Psoas muscle (tissue), 7 donors: ENCODE measurements at regions not wholly inside any gene's neighbourhood (a gene's known extent, or its start where the extent isn't known, plus 50 kb on each side); places are given as distances from the start of the nearest gene placed in this dataset.

Experiments used
- ATAC-seq, 4 donors: fragments of 200-7000 bp; cut with Tn5 transposase; one replicate each; pipeline ENCODE4 v1.9.1; 2020; ENCODE audit warnings: moderate library complexity in 3 of 4, mild to moderate bottlenecking in 2 of 4
- DNase-seq, 2 donors: peaks; one replicate each; pipeline ENCODE4 v3.0.0-alpha.2; 2020
- H3K27ac ChIP-seq: fragments of 200-600 bp; one replicate; pipeline ENCODE4 v1.8.0; 2022
- H3K27me3 ChIP-seq, 3 donors: fragments of 200-600 bp in 1 of 3; one replicate each; pipeline versions ENCODE4 v1.6.1 to v1.8.0; 2013 to 2022; ENCODE audit warnings: low read length in 2 of 3, mild to moderate bottlenecking in 2 of 3, moderate library complexity in 1 of 3; ENCODE audit not compliant: insufficient read depth in 3 of 3
- H3K36me3 ChIP-seq, 2 donors: fragments of 200-600 bp in 1 of 2; one replicate each; pipeline versions ENCODE4 v1.6.1 to v1.8.0; 2013 to 2022; ENCODE audit warnings: low read depth in 1 of 2, mild to moderate bottlenecking in 1 of 2, moderate library complexity in 1 of 2; ENCODE audit not compliant: insufficient read depth in 1 of 2
- H3K4me1 ChIP-seq: fragments of 200-600 bp; one replicate; pipeline ENCODE4 v1.8.0; 2022
- H3K4me3 ChIP-seq: fragments of 200-600 bp; one replicate; pipeline ENCODE4 v1.8.0; 2022; ENCODE audit warnings: mild to moderate bottlenecking
- H3K9me3 ChIP-seq: fragments of 200-600 bp; one replicate; pipeline ENCODE4 v1.8.0; 2022
- WGBS, 3 donors: extraction: QIAGEN DNeasy Blood & Tissue Kit; methylation state at CpG; one replicate each; pipeline versions ENCODE4 v1.1.6 to v1.1.7; 2013; 5-methylcytosine and 5-hydroxymethylcytosine counted together
- intact Hi-C, 2 donors: fragments of 100-400 bp; cut with DNase I; formaldehyde crosslinking; loops; one replicate each; pipeline versions ENCODE4 v1.11.0 to v1.14.2; 2022
- TF ChIP-seq, protein P1 (sequence below): fragments of 200-600 bp; IDR thresholded peaks from one replicate; pipeline ENCODE4 v1.8.0; 2022; ENCODE audit warnings: antibody characterized with exemption
- donor health status: healthy with polysubstance abuse.
- donor health status: DM: no; HTN: no; CAD: no; lungs with moderate emphysema.
- donor health status: Bipolar disorder and iron deficiency.
- donor health status: healthy.
- donor health status: DM: yes; HTN: yes; CAD: no.
- donor health status: DM: no; HTN: no; CAD: no.
- donor health status: DM: yes; HTN: yes; CAD: no.

DNA sequence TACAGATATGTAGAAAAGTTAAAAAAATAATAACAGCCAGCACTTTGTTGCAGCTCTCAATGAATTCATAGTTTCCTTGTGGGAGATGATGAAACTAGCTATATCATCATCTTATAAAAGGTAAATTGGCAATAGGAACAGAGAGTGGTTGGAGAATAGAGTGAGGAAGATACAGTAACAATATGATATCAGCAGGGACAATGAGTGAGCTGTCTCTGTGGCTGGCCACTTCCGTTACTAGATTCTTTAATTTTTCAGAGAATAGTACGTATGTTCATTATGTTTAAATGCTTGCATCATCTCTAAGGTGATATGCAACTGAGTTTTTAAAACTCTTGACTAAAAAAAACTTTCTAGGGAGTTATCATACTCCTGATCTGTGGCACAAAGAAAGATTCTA, 1006.2 kb upstream of the FLRT2 start:
- no peaks in the 10 kb centered on the region for H3K9me3 ChIP-seq
- no peaks in the 10 kb centered on the region for H3K4me1 ChIP-seq
- 91 to 95% (median 92%) methylated on average over 2 of the region's 2 CpGs for WGBS, 3 donors
- H3K27me3 ChIP-seq = no peaks in the 10 kb centered on the region
- no peak overlapping the region for H3K27ac ChIP-seq
- DNase-seq = no peak
- ATAC-seq = no peak
- H3K36me3 ChIP-seq = no peaks in the 10 kb centered on the region
- no peak overlapping the region for H3K4me3 ChIP-seq
- intact Hi-C loops = no loop called here
- TF ChIP-seq, protein P1, sequence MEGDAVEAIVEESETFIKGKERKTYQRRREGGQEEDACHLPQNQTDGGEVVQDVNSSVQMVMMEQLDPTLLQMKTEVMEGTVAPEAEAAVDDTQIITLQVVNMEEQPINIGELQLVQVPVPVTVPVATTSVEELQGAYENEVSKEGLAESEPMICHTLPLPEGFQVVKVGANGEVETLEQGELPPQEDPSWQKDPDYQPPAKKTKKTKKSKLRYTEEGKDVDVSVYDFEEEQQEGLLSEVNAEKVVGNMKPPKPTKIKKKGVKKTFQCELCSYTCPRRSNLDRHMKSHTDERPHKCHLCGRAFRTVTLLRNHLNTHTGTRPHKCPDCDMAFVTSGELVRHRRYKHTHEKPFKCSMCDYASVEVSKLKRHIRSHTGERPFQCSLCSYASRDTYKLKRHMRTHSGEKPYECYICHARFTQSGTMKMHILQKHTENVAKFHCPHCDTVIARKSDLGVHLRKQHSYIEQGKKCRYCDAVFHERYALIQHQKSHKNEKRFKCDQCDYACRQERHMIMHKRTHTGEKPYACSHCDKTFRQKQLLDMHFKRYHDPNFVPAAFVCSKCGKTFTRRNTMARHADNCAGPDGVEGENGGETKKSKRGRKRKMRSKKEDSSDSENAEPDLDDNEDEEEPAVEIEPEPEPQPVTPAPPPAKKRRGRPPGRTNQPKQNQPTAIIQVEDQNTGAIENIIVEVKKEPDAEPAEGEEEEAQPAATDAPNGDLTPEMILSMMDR = no peak

DNA sequence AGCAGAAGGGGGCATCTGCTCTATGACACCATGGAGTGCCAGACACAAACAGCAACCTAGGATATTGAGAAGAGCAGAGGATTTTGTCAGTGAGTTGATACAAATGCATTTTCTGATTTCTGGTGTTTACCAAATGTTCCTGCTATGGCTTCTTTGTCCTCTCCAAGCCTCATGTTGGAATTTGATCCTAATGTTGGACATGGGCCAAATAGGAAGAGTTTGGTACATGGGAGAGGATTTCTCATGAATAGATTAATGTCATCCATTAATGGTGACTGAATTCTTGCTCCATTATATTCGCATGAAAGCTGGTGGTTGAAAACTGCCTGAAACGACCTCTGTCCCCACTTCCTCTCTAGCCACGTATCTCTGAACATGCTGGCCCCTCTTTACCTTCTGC, 1002.2 kb upstream of the FLRT2 start:
- no peak for ATAC-seq
- intact Hi-C loops = no loop called here
- Histone ChIP-seq H3K27ac (no peak overlapping the region), H3K36me3 (no peaks in the 10 kb centered on the region), H3K27me3 (no peaks in the 10 kb centered on the region), H3K9me3 (no peaks in the 10 kb centered on the region), H3K4me1 (no peaks in the 10 kb centered on the region), H3K4me3 (no peak overlapping the region)
- TF ChIP-seq, protein P1 = no peak
- no peak for DNase-seq
- WGBS, 3 donors = 35 to 51% (median 41%) methylated on average over 3 of the region's 3 CpGs

DNA sequence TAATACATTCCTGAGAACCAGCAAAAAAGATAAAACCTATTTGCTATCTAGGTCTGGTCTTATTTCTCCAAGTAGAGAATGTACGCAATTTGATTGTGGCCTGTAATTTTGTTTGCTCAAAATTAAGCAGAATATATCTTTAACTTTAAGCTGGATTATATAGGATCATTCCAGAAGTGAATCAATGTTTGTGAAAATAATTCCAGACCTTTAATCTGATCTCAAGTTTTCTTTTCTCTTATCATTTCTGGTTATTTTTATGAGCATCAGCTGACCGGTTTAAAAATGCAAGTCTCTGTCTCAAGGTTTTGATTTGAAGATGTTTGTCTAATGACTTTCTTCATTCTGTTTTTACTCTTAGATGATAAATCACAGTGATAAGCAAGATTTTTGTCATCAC, 997.9 kb upstream of the FLRT2 start:
- intact Hi-C loops = no loop called here
- ATAC-seq (no peak), DNase-seq (no peak)
- WGBS, 3 donors = 95 to 100% (median 98%) methylated on average over 2 of the region's 2 CpGs
- TF ChIP-seq, protein P1 = no peak
- no peaks in the 10 kb centered on the region for H3K9me3 ChIP-seq
- no peak overlapping the region for H3K4me3 ChIP-seq
- no peaks in the 10 kb centered on the region for H3K4me1 ChIP-seq
- no peaks in the 10 kb centered on the region for H3K36me3 ChIP-seq
- no peak overlapping the region for H3K27ac ChIP-seq
- H3K27me3 ChIP-seq = no peaks in the 10 kb centered on the region

DNA sequence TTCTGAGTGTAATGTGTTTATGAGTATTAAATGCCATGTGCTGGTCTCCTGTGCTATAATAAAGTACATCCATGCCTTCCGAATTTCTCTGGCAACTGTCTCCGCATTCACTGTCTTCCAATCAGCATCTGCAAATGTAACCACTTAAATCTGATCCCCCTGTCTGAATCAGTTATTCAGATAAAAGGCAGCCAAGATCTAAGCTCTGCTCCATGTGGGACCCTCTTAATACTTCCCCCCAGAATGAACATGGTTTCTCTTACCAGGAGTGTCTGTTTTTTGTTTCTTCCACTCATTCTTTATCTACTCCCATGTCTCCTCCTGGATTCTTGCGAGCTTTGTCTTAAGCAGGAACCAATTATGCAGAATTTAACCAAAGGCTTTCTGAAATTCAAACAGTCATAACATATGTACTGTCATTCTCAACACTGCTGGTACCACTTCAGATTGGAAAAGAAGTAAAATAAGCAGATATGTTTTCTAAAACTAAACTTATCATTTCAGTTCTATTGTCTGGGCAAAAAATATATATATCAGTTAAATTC, 996.7 kb upstream of the FLRT2 start:
- no peak overlapping the region for H3K4me3 ChIP-seq
- 70 to 78% (median 76%) methylated on average over 3 of the region's 3 CpGs for WGBS, 3 donors
- no peak overlapping the region for H3K27ac ChIP-seq
- ATAC-seq (no peak), DNase-seq (no peak)
- intact Hi-C loops = no loop called here
- no peaks in the 10 kb centered on the region for H3K4me1 ChIP-seq
- H3K9me3 ChIP-seq = no peaks in the 10 kb centered on the region
- H3K36me3 ChIP-seq = no peaks in the 10 kb centered on the region
- TF ChIP-seq, protein P1 = no peak
- peaks cover 0 to 3% (median 0%) of the 10 kb centered on the region in 3 donors for H3K27me3 ChIP-seq

DNA sequence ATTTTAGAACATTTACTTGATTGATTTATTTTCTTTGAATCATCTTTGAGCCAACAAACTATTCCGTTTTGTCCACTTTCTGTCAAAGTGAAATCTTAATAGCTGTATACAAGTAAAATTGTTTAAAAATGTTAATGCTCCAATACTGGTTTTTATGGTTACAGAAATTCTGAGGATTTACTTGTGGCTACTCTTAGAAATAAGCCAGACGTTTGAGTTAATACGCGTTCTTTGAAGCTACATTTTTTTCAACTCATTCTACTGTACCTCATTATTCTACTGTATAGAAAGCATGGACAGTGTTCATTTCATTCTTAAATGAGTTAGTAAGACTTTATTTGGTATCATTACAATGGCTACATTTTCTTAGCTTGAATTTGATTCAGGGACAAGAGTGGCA, 996.2 kb upstream of the FLRT2 start:
- H3K36me3 ChIP-seq = no peaks in the 10 kb centered on the region
- TF ChIP-seq, protein P1 = no peak
- ATAC-seq (no peak), DNase-seq (no peak)
- no peaks in the 10 kb centered on the region for H3K9me3 ChIP-seq
- no peaks in the 10 kb centered on the region for H3K4me1 ChIP-seq
- 73 to 86% (median 73%) methylated on average over 4 of the region's 4 CpGs for WGBS, 3 donors
- intact Hi-C loops = no loop called here
- no peak overlapping the region for H3K27ac ChIP-seq
- peaks cover 0 to 3% (median 0%) of the 10 kb centered on the region in 3 donors for H3K27me3 ChIP-seq
- H3K4me3 ChIP-seq = no peak overlapping the region
